ELR (cell line): ENCODE measurements at regions not wholly inside any gene's neighbourhood (a gene's known extent, or its start where the extent isn't known, plus 50 kb on each side); places are given as distances from the start of the nearest gene placed in this dataset.

Experiments
- DNase-seq: peaks from one replicate; pipeline ENCODE4 v3.0.0-alpha.2; 2015; ENCODE audit warnings: low read depth

- no peak for DNase-seq
Measured at GRCh38 chr6:33950891-33951889, 147.4 kb upstream of the MLN start.

- no peak for DNase-seq
Measured at GRCh38 chr6:33950472-33950881, 146.7 kb upstream of the MLN start.

- DNase-seq: no peak
Measured at GRCh38 chr6:33949877-33950435, 146.2 kb upstream of the MLN start.

GRCh38 chr6:33949111-33949510 is 145.3 kb upstream of the MLN start:
- DNase-seq: no peak

GRCh38 chr6:33947916-33948594 is 144.3 kb upstream of the MLN start:
- DNase-seq: no peak

- no peak for DNase-seq
Measured at GRCh38 chr6:33947047-33947446, 143.2 kb upstream of the MLN start.

- no peak for DNase-seq
Measured at GRCh38 chr6:33945931-33946330, 142.1 kb upstream of the MLN start.

- DNase-seq: no peak
Measured at GRCh38 chr6:33944686-33945411, 141.0 kb upstream of the MLN start.

GRCh38 chr6:33936886-33937285 is 133.1 kb upstream of the MLN start:
- no peak for DNase-seq

GRCh38 chr6:33935439-33936080 is 131.8 kb upstream of the MLN start:
- DNase-seq: no peak

GRCh38 chr6:33934731-33935270 is 131.0 kb upstream of the MLN start:
- DNase-seq: no peak

- DNase-seq: no peak
Measured at GRCh38 chr6:33933101-33933500, 129.3 kb upstream of the MLN start.

GRCh38 chr6:33931799-33932198 is 128.0 kb upstream of the MLN start:
- DNase-seq: no peak

- no peak for DNase-seq
Measured at GRCh38 chr6:33929575-33930288, 125.9 kb upstream of the MLN start.

- peak; percentile 61 for DNase-seq
Measured at GRCh38 chr6:33927616-33928015, 123.8 kb upstream of the MLN start.

GRCh38 chr6:33927112-33927511 is 123.3 kb upstream of the MLN start:
- no peak for DNase-seq

- peak; percentile 24 for DNase-seq
Measured at GRCh38 chr6:33926451-33926850, 122.6 kb upstream of the MLN start.

- DNase-seq: no peak
Measured at GRCh38 chr6:33925936-33926335, 122.1 kb upstream of the MLN start.

GRCh38 chr6:33925210-33925609 is 121.4 kb upstream of the MLN start:
- no peak for DNase-seq

GRCh38 chr6:33924681-33925080 is 120.9 kb upstream of the MLN start:
- no peak for DNase-seq
